HG02610 (cell line): ENCODE measurements at regions not wholly inside any gene's neighbourhood (a gene's known extent, or its start where the extent isn't known, plus 50 kb on each side); places are given as distances from the start of the nearest gene placed in this dataset.
"Not testable (repeated sequence)": the region's sequence is repeated elsewhere in the genome, so short reads cannot be mapped to it uniquely, and the experiment has no call there.

Experiments used
- ATAC-seq: cut with Tn5 transposase; IDR thresholded peaks from one replicate; pipeline ENCODE4 v1.9.1; 2021; ENCODE audit warnings: mild to moderate bottlenecking, moderate library complexity; ENCODE audit not compliant: unreplicated experiment

DNA sequence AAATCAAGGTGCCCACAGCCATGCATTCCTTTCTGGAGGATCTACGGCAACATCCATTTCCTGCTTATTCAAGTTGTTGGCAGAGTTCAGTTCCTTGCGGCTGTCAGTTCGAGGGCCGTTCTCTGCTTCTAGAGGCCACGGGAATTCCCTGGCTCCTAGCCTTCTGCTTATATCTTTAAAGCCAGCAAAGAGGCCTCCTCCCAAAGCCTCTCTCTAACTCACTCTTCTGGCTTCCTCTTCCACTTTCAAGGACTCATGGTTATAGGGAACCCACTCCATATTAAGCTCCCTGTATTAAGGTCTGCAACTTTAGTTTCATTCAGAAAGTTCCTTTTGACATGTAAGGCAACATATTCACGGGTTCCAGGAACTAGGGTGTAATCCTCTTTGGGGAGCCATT is 150.1 kb upstream of the RMP24 start:
- no peak for ATAC-seq

DNA sequence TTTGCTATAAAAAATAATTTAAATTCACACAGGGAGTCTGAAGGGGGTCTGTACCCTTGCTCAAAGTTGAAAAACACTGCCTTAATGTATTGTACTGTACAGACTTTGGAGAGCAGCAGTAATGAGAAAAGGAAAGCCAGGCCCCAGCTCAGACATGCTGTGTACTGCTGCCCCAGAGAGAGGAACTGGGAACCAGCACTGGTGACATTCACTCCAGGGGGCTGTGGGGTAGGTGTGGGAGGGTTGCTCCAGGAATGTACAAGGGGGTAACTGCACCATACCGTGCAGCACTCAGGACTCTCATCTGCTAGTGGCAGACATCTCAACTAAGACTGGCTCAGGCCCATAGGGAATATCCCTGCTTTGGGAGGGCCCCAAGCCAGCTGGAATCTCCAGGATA is 146.0 kb upstream of the RMP24 start:
- no peak for ATAC-seq

DNA sequence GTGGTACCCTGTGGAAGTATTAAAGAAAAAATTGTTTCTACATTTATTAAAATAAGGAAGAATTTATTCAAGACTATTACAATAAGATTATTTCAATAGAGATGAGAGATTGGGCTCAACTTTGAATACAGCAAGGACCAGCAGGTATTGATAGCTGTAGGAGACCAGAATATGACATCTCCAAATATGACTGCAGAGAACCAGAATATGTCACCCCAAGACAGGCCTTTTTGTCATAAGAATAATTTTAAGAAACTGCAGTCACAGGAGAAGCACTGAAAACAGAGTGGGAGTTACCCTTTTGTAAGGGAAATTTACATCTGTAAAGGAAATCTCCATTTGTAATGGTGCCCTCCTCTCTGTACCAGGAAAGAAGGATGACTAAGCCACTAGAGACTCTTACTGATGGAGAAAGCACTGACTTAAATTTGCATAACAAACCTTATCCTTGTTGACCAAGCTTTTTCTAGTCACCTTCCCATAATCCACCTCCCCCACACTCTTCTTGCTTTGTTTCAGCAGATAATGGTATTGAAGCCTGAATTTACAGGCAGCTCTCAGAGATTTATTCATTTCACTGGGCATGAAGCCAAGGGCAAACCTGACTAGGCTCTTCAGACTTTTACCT is 145.1 kb upstream of the RMP24 start:
- peak; percentile 88 for ATAC-seq

DNA sequence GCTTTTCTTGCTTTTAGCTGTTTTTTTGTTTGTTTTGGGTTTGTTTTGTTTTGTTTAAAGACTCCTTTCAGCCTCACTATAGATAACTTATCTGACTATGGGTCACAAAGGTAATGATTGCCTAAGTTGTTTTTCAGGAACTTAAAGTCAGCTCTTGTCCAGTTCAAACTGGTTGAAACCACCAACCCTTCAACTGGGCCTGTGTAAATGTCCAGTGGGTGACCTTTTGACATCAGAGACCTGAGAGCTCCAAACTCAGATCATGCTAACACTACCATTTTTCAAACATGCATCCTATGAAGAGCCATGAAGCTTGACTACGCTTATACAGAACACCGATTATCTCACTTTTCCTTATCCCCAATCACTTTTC is 144.6 kb upstream of the RMP24 start:
- ATAC-seq, result peak; percentile 23

DNA sequence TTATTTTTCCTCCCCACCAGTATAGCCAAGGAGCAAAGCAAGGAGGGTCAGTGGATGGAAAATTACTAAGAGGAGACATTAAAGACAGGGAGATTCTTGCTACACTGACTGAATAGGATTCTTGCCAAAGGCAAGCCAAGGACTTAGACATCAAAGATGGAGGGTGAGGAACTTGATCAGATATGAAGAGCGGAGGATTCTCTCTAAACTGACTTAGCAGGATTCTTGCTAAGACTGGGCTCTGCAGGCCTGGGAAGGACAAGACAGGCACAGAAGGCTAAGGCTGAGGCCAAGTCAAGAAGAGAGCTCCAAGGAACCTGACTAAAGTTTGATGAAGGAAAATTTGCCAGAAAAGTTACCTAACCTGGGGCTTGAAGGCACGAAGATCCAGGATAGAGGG is 143.9 kb upstream of the RMP24 start:
- no peak for ATAC-seq

DNA sequence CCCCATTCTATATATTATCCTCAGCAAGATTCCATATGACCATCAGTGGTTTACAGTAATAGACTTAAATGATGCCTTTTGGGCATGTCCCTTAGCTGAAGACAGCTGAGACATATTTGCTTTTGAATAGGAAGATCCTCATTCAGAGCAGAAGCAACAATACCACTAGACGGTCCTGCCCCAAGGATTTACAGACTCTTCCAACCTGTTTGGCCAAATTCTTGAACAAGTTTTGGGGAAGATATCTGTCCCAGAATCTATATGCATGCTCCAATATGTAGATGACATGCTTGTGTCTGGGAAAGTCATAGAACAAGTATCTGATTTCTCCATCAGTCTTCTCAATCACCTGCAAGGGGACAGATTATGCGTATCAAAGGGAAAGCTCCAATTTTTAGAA is 137.1 kb upstream of the RMP24 start:
- peak; percentile 5 for ATAC-seq

DNA sequence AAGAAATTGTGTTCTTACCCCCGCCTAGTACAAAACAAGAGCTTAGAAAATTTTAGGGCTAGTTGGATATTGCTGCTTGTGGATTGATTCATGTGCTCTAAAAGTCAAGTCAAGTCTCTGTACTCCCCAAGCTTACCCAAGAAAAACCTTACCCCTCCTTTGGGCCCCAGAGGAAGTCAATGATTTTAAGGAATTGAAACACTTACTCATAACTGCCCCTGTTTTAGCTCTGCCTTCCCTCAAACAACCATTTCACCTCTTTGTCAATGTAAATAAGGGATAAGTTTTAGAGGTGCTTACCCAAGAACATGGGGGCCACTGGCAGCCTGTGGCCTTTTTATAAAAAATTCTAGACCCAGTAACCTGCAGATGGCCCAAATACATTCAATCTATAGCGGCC is 136.6 kb upstream of the RMP24 start:
- peak; percentile 88 for ATAC-seq

DNA sequence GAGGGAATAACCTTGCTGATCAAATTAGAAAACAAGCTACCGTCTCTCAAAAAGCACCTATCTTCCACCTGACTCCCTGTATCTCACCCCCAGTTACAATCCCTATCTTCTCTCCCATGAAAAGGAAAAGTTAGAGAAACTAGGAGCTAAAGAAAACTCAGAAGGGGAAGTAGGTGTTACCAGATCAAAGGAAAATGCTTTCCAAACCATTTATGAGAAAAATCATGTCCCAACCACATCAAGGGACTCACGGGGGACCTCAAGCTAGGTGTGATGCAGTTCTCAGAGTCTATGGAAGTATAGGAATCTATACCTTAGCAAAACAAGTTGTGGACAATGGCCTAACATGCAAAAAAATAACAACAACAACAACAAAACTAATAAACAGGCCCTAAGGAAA is 135.5 kb upstream of the RMP24 start:
- no peak for ATAC-seq

DNA sequence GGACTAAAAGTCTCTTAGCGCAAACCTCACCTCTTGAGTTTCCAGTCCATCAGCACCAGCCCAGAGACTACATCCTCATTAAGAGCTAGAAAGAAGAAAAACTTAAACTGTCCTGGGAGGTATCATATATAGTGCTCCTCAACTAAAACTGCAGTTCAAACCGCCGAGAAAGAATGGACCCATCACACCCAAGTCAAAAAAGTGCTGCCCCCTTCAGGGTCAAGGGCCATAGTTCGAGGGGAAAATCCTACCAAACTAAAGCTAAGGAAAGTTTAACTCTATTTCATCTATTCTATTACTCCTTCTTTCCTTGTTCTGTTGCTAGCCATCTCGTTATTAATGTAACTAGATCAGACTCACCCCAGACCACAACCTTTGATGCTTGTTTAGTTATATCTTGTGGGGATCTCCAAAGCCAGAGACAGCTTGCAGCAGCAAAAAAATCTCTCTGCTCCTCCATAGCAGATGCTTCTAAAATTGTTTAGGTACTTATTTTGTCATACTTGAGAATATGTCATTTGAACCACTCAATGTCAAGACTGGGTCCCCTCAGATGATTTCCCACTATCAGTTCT is 134.5 kb upstream of the RMP24 start:
- ATAC-seq, result no peak

DNA sequence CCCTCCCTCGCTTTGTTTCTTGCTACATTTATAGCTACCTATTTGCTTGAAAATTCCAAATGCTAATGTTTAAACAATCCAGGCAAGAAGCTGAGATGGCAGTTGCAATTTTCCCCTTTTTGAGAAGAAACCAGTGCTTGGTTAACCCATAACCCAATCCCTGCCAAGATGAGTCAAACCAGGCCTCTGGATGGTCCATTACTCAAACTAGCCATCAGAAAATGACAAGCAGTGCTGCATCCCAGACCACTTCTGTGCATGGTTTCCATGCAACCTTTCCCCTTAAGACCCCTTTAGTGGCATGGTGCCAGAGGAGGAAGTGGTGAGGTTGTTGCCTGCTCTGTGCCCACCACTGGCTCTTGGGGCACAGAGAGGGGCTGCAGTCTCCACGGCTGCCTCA is 131.2 kb upstream of the RMP24 start:
- ATAC-seq, result no peak

DNA sequence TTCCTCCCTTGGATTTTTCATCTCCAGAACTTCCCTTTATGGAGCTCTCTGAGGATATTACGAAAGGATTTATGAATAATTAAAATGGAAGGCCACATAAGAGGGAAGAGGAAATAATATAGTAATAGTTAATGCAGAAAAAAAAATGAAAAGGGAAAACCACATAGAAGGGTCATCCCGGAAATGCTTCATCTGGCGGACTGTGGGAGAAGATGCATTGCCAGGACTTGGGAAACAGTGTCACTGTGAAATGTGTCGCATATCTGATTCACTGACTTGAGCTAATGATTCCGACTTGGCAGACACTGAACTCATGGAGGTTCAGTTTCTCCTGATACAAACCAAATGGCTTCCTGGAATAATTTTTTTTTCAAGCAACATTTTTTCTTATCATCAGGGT is 129.9 kb upstream of the RMP24 start:
- ATAC-seq, result no peak

DNA sequence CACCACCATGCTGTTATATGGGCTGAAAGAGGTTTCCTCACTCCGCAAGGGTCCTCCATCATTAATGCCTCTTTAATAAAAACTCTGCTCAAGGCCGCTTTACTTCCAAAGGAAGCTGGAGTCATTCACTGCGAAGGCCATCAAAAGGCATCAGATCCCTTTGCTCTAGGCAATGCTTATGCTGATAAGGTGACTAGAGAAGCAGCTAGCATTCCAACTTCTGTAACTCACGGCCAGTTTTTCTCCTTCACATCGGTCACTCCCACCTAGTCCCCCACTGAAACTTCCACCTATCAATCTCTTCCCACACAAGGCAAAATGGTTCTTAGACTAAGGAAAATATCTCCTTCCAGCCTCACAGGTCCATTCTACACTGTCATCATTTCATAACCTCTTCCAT is 124.2 kb upstream of the RMP24 start:
- ATAC-seq, result not testable (repeated sequence)

DNA sequence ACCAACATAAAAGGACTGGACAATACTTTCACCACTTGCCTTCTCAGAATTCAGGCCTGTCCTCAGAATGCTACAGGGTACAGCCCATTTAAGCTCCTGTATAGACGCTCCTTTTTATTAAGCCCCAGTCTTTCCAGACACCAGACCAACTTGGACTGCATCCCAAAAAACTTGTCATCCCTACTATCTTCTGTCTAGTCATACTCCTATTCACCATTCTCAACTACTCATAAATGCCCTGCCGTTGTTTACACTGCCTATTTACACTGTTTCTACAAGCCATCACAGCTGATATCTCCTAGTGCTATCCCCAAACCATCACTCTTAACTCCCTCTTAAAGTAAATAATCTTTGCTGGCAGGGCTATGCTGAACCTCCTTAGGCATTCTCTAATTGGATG is 123.2 kb upstream of the RMP24 start:
- not testable (repeated sequence) for ATAC-seq

DNA sequence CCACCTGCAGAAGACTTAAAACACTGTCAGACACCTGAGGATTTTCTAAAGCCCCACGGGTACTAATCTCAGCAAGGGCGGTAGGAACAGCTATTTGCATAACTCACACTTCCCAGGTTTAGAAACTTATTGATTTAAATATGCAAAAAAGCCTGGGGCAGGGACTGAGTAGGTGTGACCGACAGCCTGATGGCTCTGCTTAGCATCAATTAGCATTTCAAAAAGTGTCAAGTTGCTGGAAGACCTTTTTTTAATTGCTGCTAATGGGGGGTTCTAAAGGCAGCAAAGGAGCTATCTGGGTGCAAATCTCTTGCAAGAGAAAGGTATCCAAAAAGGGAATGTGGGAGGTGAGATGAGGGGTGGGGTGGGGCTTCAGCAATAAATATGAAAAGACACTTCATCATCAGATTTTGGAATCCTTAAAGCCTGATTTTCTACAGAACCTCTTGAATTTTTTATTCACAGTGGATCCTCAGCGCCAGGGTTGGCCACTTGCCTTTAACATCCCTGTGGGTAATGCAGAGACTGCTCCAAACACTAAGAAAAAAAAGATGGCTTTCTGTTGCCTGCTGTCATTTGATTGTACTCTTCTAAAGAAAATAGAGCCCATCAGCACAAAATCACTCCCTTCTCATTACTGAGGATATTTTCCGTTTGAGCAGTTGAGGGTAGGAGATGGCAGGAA is 121.1 kb upstream of the RMP24 start:
- no peak for ATAC-seq

DNA sequence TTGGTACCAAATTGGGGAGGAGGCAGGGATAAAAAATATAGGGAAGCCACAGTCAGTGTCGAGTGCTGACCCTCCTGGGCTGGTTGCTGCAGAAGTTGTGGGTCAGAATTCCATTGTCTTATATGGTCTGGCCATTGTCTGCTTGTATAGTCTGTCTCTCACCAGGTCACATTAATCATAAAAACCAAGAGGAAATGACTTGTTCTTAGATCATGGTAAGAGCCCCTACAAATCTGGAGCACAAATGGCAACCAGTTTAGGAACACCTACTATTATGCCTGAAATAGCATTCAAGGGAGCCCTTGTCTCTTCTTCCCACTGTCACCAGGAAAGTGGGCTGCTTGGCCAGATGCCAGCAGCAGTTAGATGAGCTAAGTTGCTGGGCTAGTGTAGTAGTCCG is 119.7 kb upstream of the RMP24 start:
- no peak for ATAC-seq

DNA sequence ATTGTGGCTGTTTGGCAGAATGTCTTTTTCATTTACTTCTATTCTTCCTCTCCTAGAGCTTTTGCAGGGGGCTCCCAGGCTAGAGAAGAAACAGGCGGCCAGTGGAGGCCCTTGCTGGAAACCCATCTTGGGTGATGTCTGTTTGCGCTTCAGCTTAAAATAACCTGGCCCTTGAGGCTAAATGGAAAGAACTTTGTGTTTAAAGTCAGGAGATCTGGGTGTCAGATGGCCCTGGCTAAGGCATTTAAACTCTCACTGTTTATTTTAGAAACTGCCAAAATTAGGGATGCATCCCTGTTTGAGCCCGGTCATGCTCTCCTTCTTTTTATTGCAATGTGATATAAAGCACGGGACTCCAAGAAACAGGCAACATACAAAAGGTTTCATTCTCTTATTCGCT is 118.4 kb upstream of the RMP24 start:
- ATAC-seq, result no peak

DNA sequence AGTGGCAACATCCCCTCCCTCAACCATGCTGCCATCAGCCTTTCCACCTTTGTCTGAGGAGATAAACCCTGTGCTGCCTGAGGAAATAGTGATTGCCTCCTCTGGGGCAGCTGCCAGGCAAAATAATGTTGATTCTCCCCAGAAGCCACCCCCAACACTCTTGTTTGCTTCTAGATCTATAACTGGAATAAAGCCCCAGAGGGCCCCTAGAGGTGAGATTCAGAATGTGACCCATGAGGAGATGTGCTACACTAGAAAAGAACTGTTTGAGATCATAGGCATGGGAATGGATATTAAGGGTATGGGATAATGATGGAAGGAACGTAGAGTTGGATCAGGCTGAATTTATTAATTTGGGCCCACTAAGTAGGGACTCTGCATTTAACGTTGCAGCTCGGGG is 116.3 kb upstream of the RMP24 start:
- no peak for ATAC-seq

DNA sequence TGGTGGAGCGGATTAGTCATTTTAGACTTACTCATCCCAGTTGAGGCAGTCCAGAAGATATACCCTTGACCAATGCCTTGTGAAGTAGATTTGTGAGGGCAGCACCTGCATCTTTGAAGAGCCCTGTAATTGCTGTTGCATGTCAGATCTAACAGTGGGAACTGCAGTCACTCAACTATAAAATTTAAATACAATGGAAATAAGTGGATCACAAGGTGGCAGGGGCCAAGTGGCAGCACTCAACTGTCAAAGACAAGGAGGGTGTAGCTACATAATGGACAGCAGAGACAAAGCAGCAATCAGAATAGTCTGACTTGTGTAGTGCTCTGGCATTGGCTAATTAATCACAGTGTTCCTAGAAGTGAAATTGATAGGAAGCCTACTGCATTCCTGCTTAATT is 115.8 kb upstream of the RMP24 start:
- not testable (repeated sequence) for ATAC-seq

DNA sequence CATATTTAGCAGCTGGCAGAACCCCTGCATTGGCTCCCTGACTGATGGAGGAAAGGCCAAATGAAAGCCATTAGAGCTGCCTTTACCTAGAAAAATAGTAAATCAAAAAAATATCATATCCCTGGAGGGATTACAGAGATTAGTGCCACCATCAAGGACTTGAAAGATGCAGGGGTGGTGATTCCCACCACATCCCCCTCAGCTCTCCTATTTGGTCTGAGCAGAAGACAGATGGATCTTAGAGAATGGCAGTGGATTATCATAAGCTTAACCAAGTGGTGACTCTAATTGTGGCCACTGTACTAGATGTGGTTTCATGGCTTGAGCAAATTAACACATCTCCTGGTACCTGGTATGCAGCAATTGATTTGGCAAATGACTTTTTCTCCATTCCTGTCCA is 114.9 kb upstream of the RMP24 start:
- not testable (repeated sequence) for ATAC-seq

DNA sequence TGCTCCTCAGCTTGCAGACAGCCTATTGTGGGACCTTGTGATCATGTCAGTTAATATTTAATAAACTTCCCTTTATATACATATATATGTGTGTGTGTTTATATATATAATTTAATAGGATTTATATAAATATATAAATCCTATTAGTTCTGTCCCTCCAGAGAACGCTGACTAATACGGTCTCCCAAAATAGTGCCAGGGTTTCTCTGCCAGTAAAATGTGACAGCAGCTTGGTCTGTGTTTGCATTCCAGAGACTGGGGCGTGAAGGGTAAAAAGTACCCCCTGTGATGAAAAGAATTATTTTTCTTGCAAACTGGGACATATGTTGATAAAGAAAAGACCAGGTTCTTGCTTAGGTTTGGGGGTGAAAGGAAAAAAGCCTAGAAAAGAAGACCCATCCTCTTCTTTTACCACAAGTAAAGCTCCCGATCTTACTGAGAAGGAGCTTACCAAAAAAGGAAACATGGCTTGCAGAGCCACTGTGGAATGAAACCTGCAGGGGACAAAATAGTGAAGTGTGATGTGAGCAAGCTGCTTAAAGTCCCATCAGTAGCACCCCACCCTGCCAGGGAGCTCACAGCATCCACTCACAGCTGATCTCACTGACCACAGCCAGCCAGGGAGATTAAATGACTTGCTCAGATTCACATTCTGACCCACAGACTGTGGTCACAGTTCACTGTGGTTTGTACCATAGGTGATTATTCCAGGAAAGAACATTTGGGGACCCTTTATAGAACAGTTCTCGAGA is 110.9 kb upstream of the RMP24 start:
- ATAC-seq, result peak; percentile 93

DNA sequence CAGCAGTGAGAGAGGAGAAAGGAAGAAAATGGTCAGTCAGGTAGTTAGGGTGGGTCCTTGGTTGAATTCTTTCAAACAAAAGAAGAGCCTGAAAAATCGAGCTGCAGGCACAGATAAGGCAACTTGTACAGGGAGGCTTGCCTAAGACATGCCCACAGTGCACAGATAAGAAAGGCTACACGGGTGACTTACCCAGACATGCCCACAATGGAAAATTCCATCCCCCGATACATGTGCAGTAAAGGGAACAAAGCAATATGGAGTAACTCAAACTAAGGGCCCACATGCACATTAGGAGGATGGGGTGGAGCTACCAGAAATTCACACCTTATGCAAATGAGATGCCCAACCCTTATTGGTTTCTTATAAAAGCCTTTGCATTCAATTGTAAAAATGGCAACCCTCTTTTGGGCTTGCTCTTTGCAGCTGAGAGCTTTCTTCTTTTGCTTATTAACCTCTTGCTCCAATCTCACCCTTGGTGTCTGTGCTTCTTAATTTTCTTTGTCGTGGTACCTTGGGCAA is 110.3 kb upstream of the RMP24 start:
- peak; percentile 45 for ATAC-seq

DNA sequence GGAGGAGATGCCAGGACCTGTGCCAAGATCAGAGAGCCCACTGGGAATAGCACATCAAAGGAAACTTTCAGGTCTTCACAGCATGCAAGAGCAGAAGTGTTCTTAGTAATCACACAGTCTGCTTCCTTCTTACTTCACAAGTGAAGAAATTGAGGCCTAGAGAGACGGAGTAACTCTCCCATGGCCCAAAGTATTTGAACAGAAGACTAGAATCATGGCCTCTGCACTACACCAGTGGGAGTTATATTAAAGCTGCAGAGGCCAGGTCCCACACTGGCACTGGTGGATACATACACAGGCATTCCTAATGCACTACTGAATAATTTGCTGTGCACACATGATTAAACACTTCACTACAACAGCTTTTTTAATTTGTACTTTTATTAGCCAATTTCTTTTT is 107.6 kb upstream of the RMP24 start:
- no peak for ATAC-seq
